OCI-M2 (cell line): ENCODE measurements at regions not wholly inside any gene's neighbourhood (a gene's known extent, or its start where the extent isn't known, plus 50 kb on each side); places are given as distances from the start of the nearest gene placed in this dataset.
A peak's percentile ranks its signal among the peaks of the same experiment; 100 is the strongest.
"Not testable (repeated sequence)": the region's sequence is repeated elsewhere in the genome, so short reads cannot be mapped to it uniquely, and the experiment has no call there.

Experiments used
- DNase-seq: peaks from one replicate; lab custom pipeline; 2025; ENCODE audit not compliant: unreplicated experiment; lab: John Stamatoyannopoulos, UW

GRCh38 chr7:10648289-10648688, 325.4 kb upstream of the PHF14 start:
- DNase-seq, result no peak

- DNase-seq, result not testable (repeated sequence)
Observed at GRCh38 chr7:10649120-10649519, 324.6 kb upstream of the PHF14 start.

- DNase-seq, result no peak
Observed at GRCh38 chr7:10655031-10655430, 318.6 kb upstream of the PHF14 start.

- DNase-seq, result no peak
Observed at GRCh38 chr7:10657201-10657600, 316.5 kb upstream of the PHF14 start.

GRCh38 chr7:10657837-10658236, 315.8 kb upstream of the PHF14 start:
- no peak for DNase-seq

- no peak for DNase-seq
Observed at GRCh38 chr7:10662491-10662890, 311.2 kb upstream of the PHF14 start.

GRCh38 chr7:10662982-10663884, 310.4 kb upstream of the PHF14 start:
- no peak for DNase-seq

- no peak for DNase-seq
Observed at GRCh38 chr7:10672186-10672585, 301.5 kb upstream of the PHF14 start.

- no peak for DNase-seq
Observed at GRCh38 chr7:10677211-10677610, 296.5 kb upstream of the PHF14 start.

- DNase-seq, result no peak
Observed at GRCh38 chr7:10677668-10678232, 295.9 kb upstream of the PHF14 start.

GRCh38 chr7:10684606-10685005, 289.1 kb upstream of the PHF14 start:
- DNase-seq, result no peak

- DNase-seq, result no peak
Observed at GRCh38 chr7:10685040-10685439, 288.6 kb upstream of the PHF14 start.

- DNase-seq, result no peak
Observed at GRCh38 chr7:10688544-10688943, 285.1 kb upstream of the PHF14 start.

- no peak for DNase-seq
Observed at GRCh38 chr7:10696064-10696463, 277.6 kb upstream of the PHF14 start.

- no peak for DNase-seq
Observed at GRCh38 chr7:10703059-10703458, 270.6 kb upstream of the PHF14 start.

- no peak for DNase-seq
Observed at GRCh38 chr7:10703981-10704380, 269.7 kb upstream of the PHF14 start.

- DNase-seq, result no peak
Observed at GRCh38 chr7:10704653-10705052, 269.0 kb upstream of the PHF14 start.

GRCh38 chr7:10706875-10707493, 266.7 kb upstream of the PHF14 start:
- no peak for DNase-seq

GRCh38 chr7:10707519-10707918, 266.2 kb upstream of the PHF14 start:
- DNase-seq, result peak; percentile 10

GRCh38 chr7:10708447-10708846, 265.2 kb upstream of the PHF14 start:
- DNase-seq, result no peak

- DNase-seq, result no peak
Observed at GRCh38 chr7:10718768-10719167, 254.9 kb upstream of the PHF14 start.

GRCh38 chr7:10720042-10720441, 253.6 kb upstream of the PHF14 start:
- DNase-seq, result no peak
